Fibroblast of villous mesenchyme (primary cell): ENCODE measurements at regions not wholly inside any gene's neighbourhood (a gene's known extent, or its start where the extent isn't known, plus 50 kb on each side); places are given as distances from the start of the nearest gene placed in this dataset.
A peak's percentile ranks its signal among the peaks of the same experiment; 100 is the strongest.

Experiments
- DNase-seq: peaks from one replicate; pipeline ENCODE4 v3.0.0-alpha.2; 2010; ENCODE audit warnings: low read depth
- H3K4me3 ChIP-seq: 2 replicates; pipeline ENCODE4 v1.5.1; 2011; ENCODE audit warnings: low read depth, mild to moderate bottlenecking, low read length
- TF ChIP-seq, protein P1 (sequence below): IDR thresholded peaks from 2 replicates; pipeline ENCODE4 v1.5.1; 2012; ENCODE audit warnings: low read depth, mild to moderate bottlenecking, low read length; ENCODE audit not compliant: insufficient read depth

DNA sequence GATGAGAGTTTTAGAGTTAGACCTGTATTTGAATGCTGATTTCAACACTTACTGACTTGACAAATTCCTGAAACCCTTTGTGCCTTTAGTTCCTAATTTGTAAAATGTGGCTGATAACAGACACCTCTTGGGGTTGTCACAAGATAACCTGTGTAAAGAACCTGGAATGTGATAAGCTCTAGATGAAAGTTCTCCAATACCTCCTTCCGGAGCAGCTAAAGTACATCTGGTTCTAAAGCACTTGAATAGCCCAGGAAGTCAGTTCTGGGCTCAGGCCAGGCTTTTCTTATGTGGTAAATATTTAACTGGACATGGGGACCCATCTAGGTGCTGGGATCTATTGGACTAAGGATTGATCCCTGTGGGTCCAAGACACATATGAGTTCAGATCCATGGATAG, 310.8 kb upstream of the ADAMTSL1 start:
- no peak for DNase-seq
- H3K4me3 ChIP-seq: no peak overlapping the region
- TF ChIP-seq, protein P1, sequence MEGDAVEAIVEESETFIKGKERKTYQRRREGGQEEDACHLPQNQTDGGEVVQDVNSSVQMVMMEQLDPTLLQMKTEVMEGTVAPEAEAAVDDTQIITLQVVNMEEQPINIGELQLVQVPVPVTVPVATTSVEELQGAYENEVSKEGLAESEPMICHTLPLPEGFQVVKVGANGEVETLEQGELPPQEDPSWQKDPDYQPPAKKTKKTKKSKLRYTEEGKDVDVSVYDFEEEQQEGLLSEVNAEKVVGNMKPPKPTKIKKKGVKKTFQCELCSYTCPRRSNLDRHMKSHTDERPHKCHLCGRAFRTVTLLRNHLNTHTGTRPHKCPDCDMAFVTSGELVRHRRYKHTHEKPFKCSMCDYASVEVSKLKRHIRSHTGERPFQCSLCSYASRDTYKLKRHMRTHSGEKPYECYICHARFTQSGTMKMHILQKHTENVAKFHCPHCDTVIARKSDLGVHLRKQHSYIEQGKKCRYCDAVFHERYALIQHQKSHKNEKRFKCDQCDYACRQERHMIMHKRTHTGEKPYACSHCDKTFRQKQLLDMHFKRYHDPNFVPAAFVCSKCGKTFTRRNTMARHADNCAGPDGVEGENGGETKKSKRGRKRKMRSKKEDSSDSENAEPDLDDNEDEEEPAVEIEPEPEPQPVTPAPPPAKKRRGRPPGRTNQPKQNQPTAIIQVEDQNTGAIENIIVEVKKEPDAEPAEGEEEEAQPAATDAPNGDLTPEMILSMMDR: no peak

DNA sequence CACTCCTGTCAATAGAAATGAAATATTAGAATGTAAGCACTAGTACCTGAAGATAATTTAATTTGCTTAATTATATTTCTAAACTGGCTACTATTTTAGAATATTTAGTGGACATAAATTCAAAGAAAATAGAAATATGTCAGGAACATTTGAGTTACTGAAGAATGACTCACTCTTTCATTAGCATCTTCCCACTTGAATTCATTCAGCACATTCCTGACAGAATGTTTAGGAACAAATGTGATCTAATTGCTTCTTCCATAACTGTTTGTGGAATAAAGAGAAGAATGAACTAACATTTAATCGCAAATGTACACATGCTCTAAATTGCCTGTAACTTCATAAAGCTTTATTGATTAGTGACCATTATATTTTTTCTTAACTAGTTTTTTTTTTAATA, 306.2 kb upstream of the ADAMTSL1 start:
- TF ChIP-seq, protein P1: no peak
- no peak for DNase-seq
- H3K4me3 ChIP-seq: no peak overlapping the region

DNA sequence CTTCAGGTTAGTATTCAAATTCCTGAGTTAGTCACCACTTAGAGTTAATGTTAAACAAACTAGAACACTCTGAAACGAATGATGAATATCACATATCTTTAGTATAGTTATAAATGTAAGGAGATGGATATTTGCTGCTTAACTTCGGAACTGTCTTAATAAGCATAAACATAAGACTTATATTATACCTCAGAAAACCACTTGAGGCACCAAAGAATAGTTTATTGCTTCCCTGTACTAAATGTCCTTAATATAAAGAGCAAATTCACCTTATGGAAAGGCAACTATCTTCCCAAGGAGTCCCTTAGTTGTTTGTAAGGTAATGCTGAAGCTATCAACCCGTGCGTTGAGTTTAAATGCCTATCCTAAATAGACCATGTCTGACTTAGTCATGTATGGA, 300.0 kb upstream of the ADAMTSL1 start:
- no peak overlapping the region for H3K4me3 ChIP-seq
- TF ChIP-seq, protein P1: no peak
- no peak for DNase-seq

DNA sequence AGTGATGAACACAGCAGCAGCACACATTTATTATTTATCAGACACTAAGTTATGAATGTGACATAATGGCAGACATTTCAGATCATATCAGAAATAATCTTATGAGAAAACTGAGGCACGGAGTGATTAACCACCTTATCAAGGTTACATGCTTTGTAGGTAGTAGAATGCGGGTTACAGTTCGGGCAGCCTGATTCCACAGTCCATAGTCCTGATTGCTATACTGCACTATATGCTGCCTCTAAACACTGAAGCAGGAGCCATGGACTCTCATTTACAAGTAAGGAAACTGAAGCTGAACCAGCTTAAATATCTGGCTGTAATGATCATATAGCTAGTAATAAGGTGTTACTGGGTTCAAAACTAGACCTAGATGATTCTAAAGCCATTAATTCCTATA, 291.3 kb upstream of the ADAMTSL1 start:
- no peak for DNase-seq
- TF ChIP-seq, protein P1: no peak
- no peak overlapping the region for H3K4me3 ChIP-seq

DNA sequence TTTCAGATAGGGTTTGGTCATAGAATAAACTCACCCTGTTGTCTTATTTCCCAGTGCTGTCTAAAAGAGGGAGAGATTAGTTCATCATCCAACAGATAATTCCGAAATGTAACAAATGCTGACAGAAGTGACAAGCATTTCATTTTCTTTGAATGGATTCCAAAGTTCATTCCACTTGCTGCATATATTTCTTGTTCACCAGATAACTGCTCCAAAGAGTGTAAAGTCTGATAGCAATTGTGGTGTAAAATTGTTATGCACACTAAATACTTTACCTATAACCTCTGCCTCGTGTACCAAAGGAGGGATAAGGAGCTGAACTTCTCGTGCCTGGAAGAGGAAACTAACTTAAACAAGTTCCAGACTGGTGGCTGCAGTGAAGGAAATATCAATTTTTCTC, 290.0 kb upstream of the ADAMTSL1 start:
- DNase-seq: no peak
- no peak overlapping the region for H3K4me3 ChIP-seq
- TF ChIP-seq, protein P1: no peak

DNA sequence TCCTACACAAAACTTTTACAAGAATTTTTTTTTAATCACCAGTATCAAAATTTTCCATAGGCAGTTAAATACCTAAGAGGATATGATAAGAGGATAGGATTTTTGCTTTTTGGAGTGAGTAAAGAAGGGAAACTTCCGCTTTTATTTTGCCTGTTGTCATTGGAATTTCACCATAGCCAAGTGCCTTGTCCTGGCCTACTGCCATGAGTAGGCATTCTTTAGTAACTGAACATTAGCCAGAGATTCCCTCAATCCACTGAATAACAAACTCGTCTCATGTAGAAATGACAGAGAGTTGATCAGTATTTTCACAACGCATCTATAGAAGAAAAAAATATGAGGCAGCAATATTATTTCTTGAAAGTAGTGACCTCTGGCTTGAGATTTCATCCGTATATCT, 289.6 kb upstream of the ADAMTSL1 start:
- peak; percentile 12 for DNase-seq
- TF ChIP-seq, protein P1: no peak
- no peak overlapping the region for H3K4me3 ChIP-seq

DNA sequence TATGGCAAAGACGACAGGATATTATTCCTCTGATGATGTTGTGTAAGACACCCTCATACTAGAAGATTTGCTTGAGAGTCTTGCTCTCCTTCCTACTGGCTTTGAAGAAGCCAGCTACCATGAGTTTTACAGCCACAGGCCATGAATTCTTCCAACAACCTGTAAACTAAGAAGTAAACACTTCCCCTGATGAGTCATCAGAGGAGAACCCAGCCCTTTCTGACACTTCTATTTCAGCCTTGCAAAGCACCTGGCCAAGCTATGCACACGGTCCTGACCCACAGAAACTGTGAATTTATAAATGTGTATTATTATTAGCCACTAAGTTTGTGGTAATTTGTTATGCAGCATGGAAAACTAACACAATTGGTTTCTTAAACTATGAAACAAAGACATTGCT, 288.8 kb upstream of the ADAMTSL1 start:
- DNase-seq: peak; percentile 7
- TF ChIP-seq, protein P1: no peak
- no peak overlapping the region for H3K4me3 ChIP-seq
